HG03457 (cell line): ENCODE measurements at regions not wholly inside any gene's neighbourhood (a gene's known extent, or its start where the extent isn't known, plus 50 kb on each side); places are given as distances from the start of the nearest gene placed in this dataset.
"Not testable (repeated sequence)": the region's sequence is repeated elsewhere in the genome, so short reads cannot be mapped to it uniquely, and the experiment has no call there.

Source experiments
- ATAC-seq: cut with Tn5 transposase; IDR thresholded peaks from one replicate; pipeline ENCODE4 v1.9.1; 2021; ENCODE audit warnings: moderate number of reproducible peaks; ENCODE audit not compliant: unreplicated experiment

DNA sequence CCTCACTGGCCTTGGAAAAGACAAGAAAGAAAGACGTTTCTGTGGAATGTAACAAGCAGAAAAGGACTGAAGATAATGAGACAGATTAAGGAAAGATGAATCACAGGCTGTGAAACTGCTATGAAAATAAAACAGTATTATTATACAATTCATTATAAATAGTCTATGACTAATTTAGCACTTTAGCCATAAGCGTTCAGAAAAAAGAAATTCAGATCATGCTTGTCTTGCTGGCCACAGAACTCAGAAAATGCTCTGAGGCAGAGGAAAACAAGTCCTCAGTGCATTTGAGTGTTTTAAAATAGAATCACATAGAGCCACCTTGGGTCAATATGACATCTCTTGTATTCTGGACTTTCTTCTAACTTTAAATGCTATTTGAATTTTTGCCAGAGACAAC, 65.9 kb upstream of the NBPF26 start:
- ATAC-seq = not testable (repeated sequence)

DNA sequence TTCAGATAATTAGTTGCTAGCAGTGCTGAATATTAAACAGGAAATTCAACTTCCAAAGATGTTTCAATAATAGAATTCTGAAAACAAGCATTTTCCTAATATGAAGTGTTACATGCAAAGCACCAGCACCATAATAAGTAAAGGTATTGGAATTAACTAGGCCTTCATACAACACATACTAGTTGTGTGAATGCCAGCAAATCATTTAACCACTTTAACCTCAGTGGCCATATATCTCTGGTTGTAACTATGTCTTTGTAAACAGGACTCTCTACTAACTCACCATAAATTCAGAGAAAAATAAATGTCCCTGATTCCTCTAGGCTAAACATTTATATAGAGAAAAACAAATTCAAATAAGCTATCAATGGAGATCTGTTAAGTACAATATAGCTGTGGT, 65.1 kb upstream of the NBPF26 start:
- ATAC-seq = not testable (repeated sequence)

DNA sequence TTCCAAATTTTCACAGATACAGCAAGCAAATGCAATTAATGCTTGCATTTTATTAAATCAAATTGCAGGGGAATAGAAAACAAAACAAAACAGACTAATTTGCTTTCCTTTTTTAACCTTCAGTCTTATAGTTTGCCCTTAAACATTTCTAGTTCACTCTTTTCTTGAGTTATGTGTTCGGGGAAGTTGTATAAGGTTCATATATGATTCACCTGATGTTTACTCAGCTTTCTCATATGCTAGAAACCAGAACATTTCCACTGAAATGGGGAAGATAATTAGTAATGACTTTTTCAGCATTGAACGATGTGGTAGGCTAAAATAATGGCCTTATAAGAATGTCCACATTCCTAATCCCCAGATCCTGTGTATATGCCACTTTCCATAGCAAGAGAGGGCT, 64.6 kb upstream of the NBPF26 start:
- ATAC-seq = not testable (repeated sequence)

DNA sequence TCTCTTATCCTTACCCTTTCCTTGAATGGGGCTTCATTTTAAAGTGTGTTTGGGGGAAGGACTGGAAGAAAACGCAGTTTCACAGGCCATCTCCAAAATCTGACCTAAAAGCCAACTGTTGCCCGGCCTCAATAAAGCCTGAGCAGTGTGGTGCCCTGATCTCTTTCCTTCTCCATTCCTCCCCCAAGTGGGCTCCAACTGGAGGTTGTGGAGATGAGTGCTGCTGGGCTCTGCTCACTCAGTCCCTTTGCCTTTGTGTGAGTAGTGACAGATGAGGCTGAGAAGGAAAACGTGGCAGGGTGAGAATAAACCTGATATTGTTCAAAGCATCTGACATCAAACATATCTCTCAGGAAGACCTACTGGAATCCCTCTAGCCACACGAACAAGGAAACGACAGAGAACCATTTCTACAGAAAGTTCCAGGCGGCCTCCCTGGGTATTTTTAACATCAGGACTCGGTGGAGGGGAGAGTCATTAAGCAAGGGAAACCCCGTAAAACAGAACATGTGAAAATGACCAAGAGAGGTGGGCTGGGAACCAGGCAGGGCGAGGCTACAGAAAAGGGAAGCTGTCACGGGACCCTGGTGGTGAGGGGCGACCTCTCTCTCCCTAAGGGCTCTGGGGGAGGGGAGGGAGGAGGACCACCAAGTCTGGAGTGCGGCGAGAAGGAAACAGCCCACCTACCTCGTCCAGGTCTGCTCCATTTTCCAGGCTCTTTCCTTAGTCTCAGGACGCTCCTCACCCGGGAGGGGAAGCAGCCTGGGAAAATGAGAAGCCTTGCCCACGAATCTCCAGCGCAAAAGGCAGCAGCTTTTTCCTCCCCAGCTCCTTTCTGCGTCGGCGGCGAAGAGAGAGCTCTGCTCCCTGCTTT, 59.1 kb upstream of the NBPF26 start:
- not testable (repeated sequence) for ATAC-seq

DNA sequence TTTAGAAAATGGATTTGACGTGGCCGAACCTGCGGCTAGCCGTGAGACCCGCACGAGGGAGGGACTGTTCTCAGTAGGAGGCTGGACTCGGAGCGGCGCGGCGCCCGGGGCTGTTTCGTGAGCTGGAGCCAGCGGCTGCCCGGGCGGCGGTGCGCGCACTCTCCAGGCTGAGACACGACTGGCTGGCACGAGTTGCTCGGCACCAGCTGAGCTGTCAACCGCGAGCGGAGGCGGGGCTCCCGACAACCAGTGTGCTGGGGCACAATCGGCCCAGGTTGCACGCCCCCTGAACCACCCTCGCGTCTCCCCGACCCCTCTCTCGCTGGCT, 58.5 kb upstream of the NBPF26 start:
- not testable (repeated sequence) for ATAC-seq

DNA sequence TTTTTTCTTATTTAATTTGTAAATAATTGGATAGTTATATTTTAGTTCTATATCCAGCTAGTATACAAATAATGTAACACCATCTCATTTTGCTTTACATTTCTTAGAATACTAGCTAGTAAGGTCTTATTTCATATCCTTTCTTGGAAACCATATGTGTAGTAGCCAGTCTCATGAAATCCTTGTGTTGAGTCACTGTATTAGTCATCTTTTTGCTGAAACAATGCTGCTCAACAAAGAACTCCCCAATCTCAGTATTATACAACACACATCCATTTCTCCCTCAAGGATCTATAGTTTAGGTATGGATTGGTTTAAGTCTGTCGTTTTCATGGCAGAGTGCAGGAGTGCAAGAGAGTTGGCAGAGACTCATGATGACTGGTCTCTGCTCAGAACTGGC, 55.6 kb upstream of the NBPF26 start:
- ATAC-seq = not testable (repeated sequence)
